Upper lobe of left lung (tissue), 6 donors: ENCODE measurements at regions not wholly inside any gene's neighbourhood (a gene's known extent, or its start where the extent isn't known, plus 50 kb on each side); places are given as distances from the start of the nearest gene placed in this dataset.

Experiments
- ATAC-seq, 2 donors: fragments of 200-7000 bp; cut with Tn5 transposase; one replicate each; pipeline ENCODE4 v1.9.1; 2022; ENCODE audit warnings: mild to moderate bottlenecking in 2 of 2, moderate library complexity in 2 of 2; ENCODE audit not compliant: low FRiP score in 2 of 2
- DNase-seq, 2 donors: peaks; one replicate each; pipeline ENCODE4 v3.0.0-alpha.2; 2019 to 2020
- H3K27ac ChIP-seq, 4 donors: fragments of 200-600 bp; sonication (generic); one replicate each; pipeline ENCODE4 v1.5.1; 2016 to 2019
- H3K27me3 ChIP-seq, 4 donors: fragments of 200-600 bp; sonication (generic); one replicate each; pipeline ENCODE4 v1.5.1; 2017 to 2019
- H3K36me3 ChIP-seq, 4 donors: fragments of 200-600 bp; sonication (generic); one replicate each; pipeline ENCODE4 v1.5.1; 2016 to 2019
- H3K4me1 ChIP-seq, 4 donors: fragments of 200-600 bp; sonication (generic); one replicate each; pipeline ENCODE4 v1.5.1; 2018 to 2019
- H3K4me3 ChIP-seq, 4 donors: fragments of 200-600 bp; sonication (generic); one replicate each; pipeline ENCODE4 v1.5.1; 2017 to 2019; ENCODE audit warnings: mild to moderate bottlenecking in 2 of 4, moderate library complexity in 1 of 4
- H3K9me3 ChIP-seq, 4 donors: fragments of 200-600 bp; sonication (generic); one replicate each; pipeline ENCODE4 v1.5.1; 2018 to 2019
- EP300 ChIP-seq, 4 donors: sonication (generic); formaldehyde crosslinking; IDR thresholded peaks; one replicate each; pipeline ENCODE4 v1.5.1; 2017; ENCODE audit warnings: antibody characterized with exemption in 4 of 4, control low read depth in 2 of 4
- POLR2A ChIP-seq, 4 donors: fragments of 450-650 bp; IDR thresholded peaks; one replicate each; pipeline ENCODE4 v1.5.1; 2016 to 2017; ENCODE audit warnings: antibody characterized with exemption in 4 of 4, mild to moderate bottlenecking in 2 of 4
- POLR2AphosphoS5 ChIP-seq, 2 donors: sonication (generic); formaldehyde crosslinking; IDR thresholded peaks; one replicate each; pipeline ENCODE4 v1.5.1; 2017; ENCODE audit warnings: antibody characterized with exemption in 2 of 2
- WGBS, 2 donors: methylation state at CpG; one replicate each; pipeline ENCODE4 v1.1.5; 2017 to 2018; 5-methylcytosine and 5-hydroxymethylcytosine counted together
- TF ChIP-seq, protein P1 (sequence below), 6 experiments: fragments of 450-650 bp in 4 of 6; fragments of 200-600 bp in 2 of 6; sonication (generic) in 2 of 6; IDR thresholded peaks; one replicate each; pipeline ENCODE4 v1.5.1; 2016 to 2019; ENCODE audit warnings: antibody characterized with exemption in 6 of 6
- donor health status: DM: no; HTN: no; CAD: no; lungs with moderate emphysema.
- donor health status: DM: no; HTN: yes; CAD: no; lungs with severe emphysema.

DNA sequence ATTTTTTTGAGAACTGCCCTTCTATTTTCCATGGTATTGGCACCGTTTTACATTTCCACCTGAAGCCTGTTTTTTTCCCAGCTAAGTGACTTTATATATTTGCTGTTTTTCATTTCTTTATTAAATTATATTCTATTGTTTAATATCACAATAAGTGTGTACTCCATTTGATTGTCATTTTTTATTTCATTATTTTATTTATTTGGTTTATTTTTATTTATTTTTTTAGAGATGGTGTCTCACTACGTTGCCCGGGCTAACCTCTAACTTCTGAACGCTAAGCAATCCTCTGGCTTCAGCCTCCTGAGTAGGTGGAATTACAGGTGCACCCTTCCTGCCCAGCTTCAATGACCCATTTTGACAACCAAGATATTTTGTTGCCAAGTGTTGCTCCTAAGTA lies 202.6 kb downstream of the SIM1 start:
- no peak overlapping the region for H3K27ac ChIP-seq
- H3K4me1 ChIP-seq, result no peaks in the 10 kb centered on the region
- ATAC-seq (no peak), DNase-seq (no peak)
- 89 to 92% methylated on average over 4 of the region's 4 CpGs for WGBS, 2 donors
- no peak overlapping the region for H3K4me3 ChIP-seq
- no peaks in the 10 kb centered on the region for H3K36me3 ChIP-seq
- H3K9me3 ChIP-seq, result no peaks in the 10 kb centered on the region
- TF ChIP-seq POLR2AphosphoS5 (IDR thresholded peaks at IDR 0.05) (no peak), EP300 (IDR thresholded peaks at IDR 0.05) (no peak), POLR2A (IDR thresholded peaks at IDR 0.05) (no peak)
- TF ChIP-seq, protein P1, sequence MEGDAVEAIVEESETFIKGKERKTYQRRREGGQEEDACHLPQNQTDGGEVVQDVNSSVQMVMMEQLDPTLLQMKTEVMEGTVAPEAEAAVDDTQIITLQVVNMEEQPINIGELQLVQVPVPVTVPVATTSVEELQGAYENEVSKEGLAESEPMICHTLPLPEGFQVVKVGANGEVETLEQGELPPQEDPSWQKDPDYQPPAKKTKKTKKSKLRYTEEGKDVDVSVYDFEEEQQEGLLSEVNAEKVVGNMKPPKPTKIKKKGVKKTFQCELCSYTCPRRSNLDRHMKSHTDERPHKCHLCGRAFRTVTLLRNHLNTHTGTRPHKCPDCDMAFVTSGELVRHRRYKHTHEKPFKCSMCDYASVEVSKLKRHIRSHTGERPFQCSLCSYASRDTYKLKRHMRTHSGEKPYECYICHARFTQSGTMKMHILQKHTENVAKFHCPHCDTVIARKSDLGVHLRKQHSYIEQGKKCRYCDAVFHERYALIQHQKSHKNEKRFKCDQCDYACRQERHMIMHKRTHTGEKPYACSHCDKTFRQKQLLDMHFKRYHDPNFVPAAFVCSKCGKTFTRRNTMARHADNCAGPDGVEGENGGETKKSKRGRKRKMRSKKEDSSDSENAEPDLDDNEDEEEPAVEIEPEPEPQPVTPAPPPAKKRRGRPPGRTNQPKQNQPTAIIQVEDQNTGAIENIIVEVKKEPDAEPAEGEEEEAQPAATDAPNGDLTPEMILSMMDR (IDR thresholded peaks at IDR 0.05), result no peak
- no peaks in the 10 kb centered on the region for H3K27me3 ChIP-seq

GRCh38 chr6:100261486-100261885 lies 203.2 kb downstream of the SIM1 start:
- Histone ChIP-seq H3K4me3 (no peak overlapping the region), H3K36me3 (no peaks in the 10 kb centered on the region), H3K27ac (no peak overlapping the region), H3K9me3 (no peaks in the 10 kb centered on the region), H3K27me3 (no peaks in the 10 kb centered on the region), H3K4me1 (no peaks in the 10 kb centered on the region)
- ATAC-seq (no peak), DNase-seq (no peak)
- TF ChIP-seq EP300 (IDR thresholded peaks at IDR 0.05), result no peak
- TF ChIP-seq, protein P1 (IDR thresholded peaks at IDR 0.05), result no peak
- no peak for TF ChIP-seq POLR2AphosphoS5 (IDR thresholded peaks at IDR 0.05)
- WGBS, 2 donors, result 46 to 74% methylated on average over 2 of the region's 2 CpGs

DNA sequence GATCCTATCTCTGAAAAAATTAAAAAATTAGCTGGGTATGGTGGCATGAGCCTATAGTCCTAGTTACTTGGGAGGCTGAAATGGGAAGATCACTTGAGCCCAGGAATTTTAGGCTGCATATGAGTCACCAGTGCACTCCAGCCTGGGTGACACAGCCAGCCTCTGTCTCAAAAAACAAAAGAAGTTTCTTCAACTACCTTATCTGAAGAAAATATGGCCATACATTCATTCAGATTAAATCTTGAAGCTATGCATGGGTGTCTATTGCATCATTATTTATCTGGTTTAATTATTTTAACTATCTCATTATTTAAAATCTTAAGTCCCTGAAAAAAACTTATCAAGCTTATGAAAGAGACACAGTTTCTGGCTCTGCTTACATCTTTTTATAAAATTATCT lies 204.1 kb downstream of the SIM1 start:
- no peak for TF ChIP-seq POLR2AphosphoS5 (IDR thresholded peaks at IDR 0.05)
- no peak for TF ChIP-seq POLR2A (IDR thresholded peaks at IDR 0.05)
- TF ChIP-seq, protein P1 (IDR thresholded peaks at IDR 0.05), result no peak
- TF ChIP-seq EP300 (IDR thresholded peaks at IDR 0.05), result no peak
- DNase-seq, result no peak
- no peaks in the 10 kb centered on the region for H3K9me3 ChIP-seq
- H3K36me3 ChIP-seq, result no peaks in the 10 kb centered on the region
- no peak for ATAC-seq
- H3K4me3 ChIP-seq, result no peak overlapping the region
- no peaks in the 10 kb centered on the region for H3K4me1 ChIP-seq
- no peak overlapping the region for H3K27ac ChIP-seq
- H3K27me3 ChIP-seq, result no peaks in the 10 kb centered on the region

- WGBS, 2 donors, result 73 to 79% methylated on average over 3 of the region's 3 CpGs
Measured at GRCh38 chr6:100259865-100260264, 204.9 kb downstream of the SIM1 start.

DNA sequence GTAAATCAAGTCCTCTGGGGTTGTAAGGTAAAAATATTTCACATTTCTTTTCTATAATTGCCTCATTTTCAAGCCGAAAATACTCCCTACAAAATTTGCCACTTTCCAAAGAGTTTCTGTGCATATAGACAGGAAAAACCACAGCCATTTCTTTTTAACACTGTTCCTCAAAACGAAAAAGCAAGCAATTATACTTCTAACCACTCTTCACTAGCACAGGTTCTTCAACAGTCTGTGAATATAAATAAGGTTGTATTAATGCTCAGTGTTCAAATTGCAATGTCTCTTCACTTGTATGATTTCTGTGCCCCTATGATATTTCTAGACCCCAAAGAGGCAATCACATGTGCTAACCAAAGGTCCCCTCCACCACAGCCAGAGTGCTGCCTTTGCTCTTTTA lies 206.0 kb downstream of the SIM1 start:
- DNase-seq (no peak), ATAC-seq (no peak)
- WGBS, 2 donors, result 61 to 69% methylated on average over 2 of the region's 2 CpGs
- Histone ChIP-seq H3K27me3 (no peaks in the 10 kb centered on the region), H3K4me3 (no peak overlapping the region), H3K36me3 (no peaks in the 10 kb centered on the region), H3K4me1 (no peaks in the 10 kb centered on the region), H3K9me3 (no peaks in the 10 kb centered on the region), H3K27ac (no peak overlapping the region)
- TF ChIP-seq POLR2A (IDR thresholded peaks at IDR 0.05) (no peak), EP300 (IDR thresholded peaks at IDR 0.05) (no peak), POLR2AphosphoS5 (IDR thresholded peaks at IDR 0.05) (no peak)
- TF ChIP-seq, protein P1 (IDR thresholded peaks at IDR 0.05), result no peak

More at GRCh38 chr6:100259865-100260264, 204.9 kb downstream of the SIM1 start:
- DNase-seq, result no peak
- no peak for ATAC-seq
- Histone ChIP-seq H3K9me3 (no peaks in the 10 kb centered on the region), H3K4me1 (no peaks in the 10 kb centered on the region), H3K4me3 (no peak overlapping the region), H3K27me3 (no peaks in the 10 kb centered on the region), H3K36me3 (no peaks in the 10 kb centered on the region), H3K27ac (no peak overlapping the region)
- no peak for TF ChIP-seq EP300 (IDR thresholded peaks at IDR 0.05)
- no peak for TF ChIP-seq POLR2A (IDR thresholded peaks at IDR 0.05)
- TF ChIP-seq, protein P1 (IDR thresholded peaks at IDR 0.05), result no peak
- no peak for TF ChIP-seq POLR2AphosphoS5 (IDR thresholded peaks at IDR 0.05)
